ENCODE measurements at regions not wholly inside any gene's neighbourhood (a gene's known extent, or its start where the extent isn't known, plus 50 kb on each side); places are given as distances from the start of the nearest gene placed in this dataset.

- no TSS peak for BruUV-seq (replicated peaks)
- TF ChIP-seq CTCF (IDR thresholded peaks at IDR 0.05; ENCODE audit: insufficient read depth in 1 of 2, low read depth in 1 of 2, low read length in 1 of 2, severe bottlenecking in 1 of 2, unreplicated experiment in 1 of 2) = no peak
- Mint-ChIP-seq H3K4me3 (ENCODE audit: unreplicated experiment) (no peak overlapping the region), H3K27me3 (ENCODE audit: insufficient read depth, unreplicated experiment) (peaks cover 3% of the 10 kb centered on the region), H3K4me1 (ENCODE audit: low read depth, unreplicated experiment) (no peaks in the 10 kb centered on the region), H3K36me3 (ENCODE audit: insufficient read depth, unreplicated experiment) (no peaks in the 10 kb centered on the region), H3K9me3 (ENCODE audit: unreplicated experiment) (peaks cover 10% of the 10 kb centered on the region), H3K27ac (ENCODE audit: unreplicated experiment) (no peak overlapping the region)
- Histone ChIP-seq H3K36me3 (ENCODE audit: control insufficient read depth, insufficient read depth, low read length) (no peaks in the 10 kb centered on the region), H3K4me1 (no peaks in the 10 kb centered on the region), H3K27me3 (replicated peaks; ENCODE audit: control insufficient read depth, insufficient read depth, low read length) (no peaks in the 10 kb centered on the region), H3K9me3 (no peaks in the 10 kb centered on the region), H3K4me3 (ENCODE audit: low read depth, low read length) (no peak overlapping the region)
- ChIA-PET POLR2A (no interaction called here), CTCF (no interaction called here)
- intact Hi-C loops (cut with micrococcal nuclease; ENCODE audit: unreplicated experiment) = no loop called here
- no peak for DNase-seq
Observed at GRCh38 chr11:116311206-116311605, 461.6 kb downstream of the BUD13 start.

- H3K4me3 Mint-ChIP-seq (ENCODE audit: unreplicated experiment) = no peak overlapping the region
- ChIA-PET CTCF (no interaction called here), POLR2A (no interaction called here)
- no peaks in the 10 kb centered on the region for H3K4me1 Mint-ChIP-seq (ENCODE audit: low read depth, unreplicated experiment)
- BruUV-seq (replicated peaks) = no TSS peak
- H3K36me3 Mint-ChIP-seq (ENCODE audit: insufficient read depth, unreplicated experiment) = no peaks in the 10 kb centered on the region
- no peak for DNase-seq
- peaks cover 2% of the 10 kb centered on the region for H3K27me3 Mint-ChIP-seq (ENCODE audit: insufficient read depth, unreplicated experiment)
- H3K27ac Mint-ChIP-seq (ENCODE audit: unreplicated experiment) = no peak overlapping the region
- intact Hi-C loops (cut with micrococcal nuclease; ENCODE audit: unreplicated experiment) = no loop called here
- Histone ChIP-seq H3K36me3 (ENCODE audit: control insufficient read depth, insufficient read depth, low read length) (no peaks in the 10 kb centered on the region), H3K9me3 (no peaks in the 10 kb centered on the region), H3K4me1 (no peaks in the 10 kb centered on the region), H3K4me3 (ENCODE audit: low read depth, low read length) (no peak overlapping the region), H3K27me3 (replicated peaks; ENCODE audit: control insufficient read depth, insufficient read depth, low read length) (no peaks in the 10 kb centered on the region)
- peaks cover 10% of the 10 kb centered on the region for H3K9me3 Mint-ChIP-seq (ENCODE audit: unreplicated experiment)
- TF ChIP-seq CTCF (IDR thresholded peaks at IDR 0.05; ENCODE audit: insufficient read depth in 1 of 2, low read depth in 1 of 2, low read length in 1 of 2, severe bottlenecking in 1 of 2, unreplicated experiment in 1 of 2) = no peak
Observed at GRCh38 chr11:116310698-116311097, 462.1 kb downstream of the BUD13 start.

GRCh38 chr11:116310226-116310625 is 462.6 kb downstream of the BUD13 start:
- H3K4me1 Mint-ChIP-seq (ENCODE audit: low read depth, unreplicated experiment) = no peaks in the 10 kb centered on the region
- H3K36me3 Mint-ChIP-seq (ENCODE audit: insufficient read depth, unreplicated experiment) = no peaks in the 10 kb centered on the region
- TF ChIP-seq CTCF (IDR thresholded peaks at IDR 0.05; ENCODE audit: insufficient read depth in 1 of 2, low read depth in 1 of 2, low read length in 1 of 2, severe bottlenecking in 1 of 2, unreplicated experiment in 1 of 2) = no peak
- ChIA-PET CTCF (no interaction called here), POLR2A (no interaction called here)
- intact Hi-C loops (cut with micrococcal nuclease; ENCODE audit: unreplicated experiment) = no loop called here
- no peak overlapping the region for H3K4me3 Mint-ChIP-seq (ENCODE audit: unreplicated experiment)
- H3K9me3 Mint-ChIP-seq (ENCODE audit: unreplicated experiment) = peaks cover 10% of the 10 kb centered on the region
- Histone ChIP-seq H3K4me1 (no peaks in the 10 kb centered on the region), H3K4me3 (ENCODE audit: low read depth, low read length) (no peak overlapping the region), H3K36me3 (ENCODE audit: control insufficient read depth, insufficient read depth, low read length) (no peaks in the 10 kb centered on the region), H3K27me3 (replicated peaks; ENCODE audit: control insufficient read depth, insufficient read depth, low read length) (no peaks in the 10 kb centered on the region), H3K9me3 (no peaks in the 10 kb centered on the region)
- BruUV-seq (replicated peaks) = no TSS peak
- DNase-seq = no peak
- no peak overlapping the region for H3K27ac Mint-ChIP-seq (ENCODE audit: unreplicated experiment)
- no peaks in the 10 kb centered on the region for H3K27me3 Mint-ChIP-seq (ENCODE audit: insufficient read depth, unreplicated experiment)

All from Caco-2 (cell line).